ELR (cell line): ENCODE measurements at regions not wholly inside any gene's neighbourhood (a gene's known extent, or its start where the extent isn't known, plus 50 kb on each side); places are given as distances from the start of the nearest gene placed in this dataset.

Experiments used
- DNase-seq: peaks from one replicate; pipeline ENCODE4 v3.0.0-alpha.2; 2015; ENCODE audit warnings: low read depth

GRCh38 chr9:82498541-82499317 lies 510.2 kb downstream of the SPATA31D1 start:
- no peak for DNase-seq

DNA sequence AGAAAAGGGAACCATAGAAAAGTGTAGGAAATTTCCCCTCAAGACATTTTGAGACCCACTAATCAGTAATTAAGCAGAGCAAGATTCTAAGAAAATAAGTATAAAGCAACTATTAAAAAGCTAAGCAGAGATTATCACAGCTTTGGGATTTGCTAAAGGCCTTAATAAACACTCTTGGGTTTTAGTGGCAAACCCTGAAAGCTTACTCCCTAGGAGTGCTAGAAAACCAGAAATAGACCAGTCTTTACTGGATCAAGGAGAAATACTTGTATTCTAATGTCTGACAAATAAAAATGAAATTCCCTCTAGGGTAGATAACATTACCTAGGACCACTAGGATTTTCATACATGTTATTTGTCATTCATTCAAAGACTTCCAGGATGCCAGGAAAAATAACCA lies 510.8 kb downstream of the SPATA31D1 start:
- no peak for DNase-seq

DNA sequence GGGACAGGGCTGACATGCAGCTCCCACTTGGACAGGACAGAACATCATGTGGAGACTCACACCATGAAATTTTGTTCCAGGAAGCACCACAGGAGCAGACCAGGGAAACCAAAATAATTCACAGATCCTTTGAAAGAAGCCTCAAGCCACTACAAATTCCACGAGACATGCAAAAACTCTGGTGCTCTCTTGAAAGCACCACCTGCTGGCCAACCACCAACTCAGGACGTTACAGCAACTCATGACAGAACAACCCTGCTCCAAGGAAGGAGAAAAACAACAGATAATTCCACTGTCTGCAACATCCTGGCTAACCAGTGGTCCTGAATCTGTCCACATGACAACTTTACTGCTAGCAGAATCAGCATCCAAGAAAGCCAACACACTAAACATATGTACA lies 516.0 kb downstream of the SPATA31D1 start:
- DNase-seq = no peak

DNA sequence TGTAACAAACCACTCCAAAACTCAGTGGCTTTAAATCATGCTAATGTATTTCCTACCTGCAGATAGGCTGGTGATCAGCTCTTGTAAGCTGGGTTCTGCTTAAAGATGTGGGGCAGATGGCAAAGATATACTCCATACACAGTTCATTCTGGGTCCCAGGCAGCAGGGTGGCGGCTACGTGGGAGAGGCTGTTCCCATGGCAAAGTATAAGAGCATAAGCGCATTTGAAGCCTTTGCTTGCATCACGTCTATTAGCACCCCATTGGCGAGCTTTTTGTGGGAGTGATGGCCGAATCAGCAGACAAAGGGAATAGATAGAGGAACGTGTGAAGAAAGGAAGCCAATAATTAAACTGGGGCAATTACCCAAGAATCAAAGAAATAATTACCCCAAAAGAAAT lies 523.1 kb downstream of the SPATA31D1 start:
- DNase-seq = no peak

- DNase-seq = no peak
These were observed 524.2 kb downstream of the SPATA31D1 start for GRCh38 chr9:82512728-82513127.

DNA sequence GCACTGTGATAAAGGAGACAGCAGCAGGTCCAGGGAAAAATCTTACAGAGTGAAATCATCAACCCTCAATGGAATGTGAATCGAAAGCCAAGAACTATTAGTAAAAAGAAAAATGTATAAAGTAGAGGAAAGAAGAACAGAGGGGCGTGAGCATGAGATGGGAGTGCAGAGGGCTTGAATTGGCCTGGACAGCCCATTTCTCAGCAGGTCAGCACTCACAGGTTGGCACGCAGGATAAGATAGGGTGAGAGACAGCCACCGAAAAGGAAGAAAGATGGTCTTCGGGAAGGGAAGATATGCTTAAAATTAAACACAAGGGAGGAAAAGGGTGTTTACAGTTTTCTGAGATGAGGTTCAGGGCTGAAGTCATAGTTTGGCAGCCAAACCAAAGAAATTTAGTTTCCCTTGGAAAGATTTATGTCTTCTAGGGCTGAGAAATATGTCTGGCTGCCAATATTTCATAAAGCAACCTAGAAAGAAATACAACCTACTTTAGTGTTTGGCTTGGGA lies 524.7 kb downstream of the SPATA31D1 start:
- no peak for DNase-seq

- no peak for DNase-seq
These were observed 525.6 kb downstream of the SPATA31D1 start for GRCh38 chr9:82513976-82514735.

DNA sequence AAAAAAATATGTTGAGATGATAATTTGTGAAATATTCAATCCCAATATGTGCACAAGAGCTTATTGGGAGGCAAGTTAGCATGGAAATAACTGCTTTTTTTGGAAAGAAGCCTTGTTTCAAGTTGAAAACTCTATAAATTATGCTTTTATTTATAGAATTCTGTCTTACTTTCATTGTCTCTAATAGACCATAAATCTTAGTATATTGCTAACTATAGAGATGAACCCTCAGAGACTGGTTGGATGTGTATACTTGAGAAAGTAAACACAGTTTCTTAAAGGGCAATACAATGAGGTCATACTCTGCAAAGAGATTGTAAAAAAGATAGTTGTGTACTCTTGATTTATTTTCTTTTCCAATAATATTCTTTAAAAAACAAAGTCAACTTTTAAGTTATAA lies 530.3 kb downstream of the SPATA31D1 start:
- DNase-seq = no peak

- no peak for DNase-seq
These were observed 530.8 kb downstream of the SPATA31D1 start for GRCh38 chr9:82519332-82519731.

- DNase-seq = no peak
These were observed 535.8 kb downstream of the SPATA31D1 start for GRCh38 chr9:82524407-82524806.

DNA sequence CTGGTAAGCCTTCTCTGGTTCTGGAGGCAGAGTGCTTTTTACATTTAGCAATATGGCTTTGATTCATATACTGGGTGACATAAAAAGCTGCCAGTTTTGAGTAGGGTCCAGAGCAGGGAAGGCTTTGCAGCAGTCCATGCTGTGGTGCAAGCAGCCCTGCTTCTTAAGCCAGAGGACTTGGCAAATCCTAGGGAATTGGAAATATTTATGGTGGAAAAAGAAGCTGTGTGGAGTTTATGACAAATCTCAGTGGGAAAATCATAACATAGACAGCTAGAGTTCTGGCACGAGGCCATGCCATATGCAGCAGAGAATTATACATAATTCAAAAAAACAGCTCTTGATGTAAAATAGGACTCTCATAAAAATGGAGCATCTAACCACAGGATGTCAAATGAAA lies 536.4 kb downstream of the RASEF start:
- no peak for DNase-seq

DNA sequence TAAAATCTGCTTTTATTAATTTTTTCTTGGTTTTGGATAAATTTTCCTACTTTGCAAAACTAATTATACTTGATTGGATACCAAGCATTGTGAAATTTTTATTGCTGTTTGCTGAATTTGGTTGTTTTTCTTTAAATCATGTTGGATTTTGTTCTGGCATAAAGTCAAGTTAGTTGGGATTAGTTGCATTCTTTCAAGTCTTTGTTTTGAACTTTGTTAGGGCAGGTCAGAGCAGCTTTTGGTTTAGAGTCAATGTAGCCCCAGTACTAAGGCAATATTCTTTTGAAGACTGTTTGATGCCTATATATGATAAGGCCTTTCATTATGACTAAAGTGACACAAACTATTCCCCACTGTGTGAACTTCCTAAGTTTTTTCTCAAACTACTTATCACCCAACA lies 531.1 kb downstream of the RASEF start:
- no peak for DNase-seq

DNA sequence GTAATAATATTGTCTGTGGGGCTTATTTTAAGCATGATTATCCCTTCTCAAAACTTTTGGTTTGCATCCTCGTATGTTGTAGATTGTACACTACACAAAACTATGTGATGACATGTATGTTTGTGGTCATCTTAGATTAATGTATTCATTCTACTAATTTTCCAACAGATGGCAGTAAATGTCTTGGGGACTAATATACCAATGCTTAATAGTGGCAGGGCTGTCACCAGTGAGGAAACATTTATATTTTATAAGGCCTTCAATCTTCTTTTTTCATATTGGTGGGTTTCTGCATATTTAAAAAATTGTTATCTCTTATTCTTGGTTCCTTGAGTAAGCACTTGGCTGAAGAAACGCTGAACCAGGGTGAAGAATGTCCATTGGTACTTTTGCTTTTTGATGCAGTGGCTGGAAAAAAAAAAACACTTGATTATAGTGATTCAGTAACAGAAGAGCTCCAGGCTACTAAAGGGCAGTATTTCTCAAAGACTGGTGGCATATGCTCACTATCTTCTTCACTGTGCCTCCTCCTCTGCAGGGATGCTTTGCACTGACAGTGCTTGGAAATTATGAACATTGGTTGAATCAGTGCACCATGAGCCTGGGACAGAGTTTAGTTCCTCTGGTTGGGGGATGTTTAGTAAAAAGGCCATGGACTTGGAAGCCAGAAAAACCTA lies 530.3 kb downstream of the RASEF start:
- no peak for DNase-seq

DNA sequence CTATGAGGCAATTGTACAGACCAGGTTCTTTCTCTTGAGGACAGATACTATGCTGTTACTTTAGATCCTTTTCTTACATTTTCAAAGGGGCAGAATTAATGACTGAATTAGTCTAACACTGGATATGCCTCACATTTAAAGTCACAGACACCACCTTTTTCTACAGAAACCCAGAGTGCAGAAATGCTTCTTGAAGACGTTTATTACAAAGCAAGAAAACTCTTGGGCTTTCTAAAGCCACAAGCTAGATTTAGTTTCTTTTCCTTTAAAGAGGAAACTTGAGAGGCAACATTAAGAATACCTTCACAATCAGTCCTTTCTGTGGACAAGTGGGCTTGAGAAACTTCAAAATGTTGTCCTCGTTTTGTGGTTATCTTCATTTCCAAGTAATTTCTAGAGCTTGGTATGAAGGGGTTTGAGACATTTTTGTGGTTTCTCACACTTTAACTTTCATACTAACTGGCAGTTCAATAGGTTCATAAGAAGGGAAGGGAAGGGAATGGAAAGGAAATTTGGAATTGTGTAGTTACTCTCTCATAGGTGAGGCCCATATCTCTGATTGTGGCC lies 527.4 kb downstream of the RASEF start:
- no peak for DNase-seq

GRCh38 chr9:82538634-82539033 lies 524.3 kb downstream of the RASEF start:
- no peak for DNase-seq

GRCh38 chr9:82539146-82539545 lies 523.8 kb downstream of the RASEF start:
- no peak for DNase-seq

DNA sequence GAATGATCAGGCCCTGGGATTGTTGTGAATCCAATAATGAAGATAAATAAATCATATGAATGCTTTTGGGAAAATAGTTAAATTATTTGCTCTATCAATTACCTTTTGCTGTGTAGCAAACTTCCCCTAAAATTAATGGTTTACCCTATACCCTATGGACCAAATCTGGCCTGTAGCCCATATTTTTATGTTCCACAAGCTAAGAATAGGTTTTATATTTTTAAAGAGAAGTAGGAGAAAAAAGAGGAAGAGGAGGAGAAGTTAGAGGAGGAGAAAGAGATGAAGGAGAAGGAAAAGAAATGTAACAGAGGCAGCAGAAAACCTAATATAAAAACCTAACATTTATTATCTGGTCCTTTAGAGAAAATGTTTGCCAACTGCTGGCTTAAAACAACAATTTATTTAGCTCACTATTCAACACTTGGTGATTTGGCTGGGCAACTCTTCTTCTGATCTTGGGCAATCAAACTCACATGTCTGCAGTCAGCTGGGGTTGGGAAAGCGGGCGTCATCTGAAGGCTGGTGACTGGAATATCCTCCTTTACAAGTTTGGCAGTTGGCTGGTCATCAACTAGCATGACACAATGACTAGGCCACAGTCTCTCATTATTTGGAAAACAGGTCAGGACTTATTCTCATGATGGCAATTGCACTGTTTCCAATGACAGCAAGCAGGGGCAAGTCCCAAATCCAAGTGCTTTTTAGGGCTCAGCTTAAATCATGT lies 522.9 kb downstream of the RASEF start:
- DNase-seq = no peak

GRCh38 chr9:82543726-82544125 lies 519.2 kb downstream of the RASEF start:
- peak; percentile 1 for DNase-seq

- DNase-seq = no peak
These were observed 516.8 kb downstream of the RASEF start for GRCh38 chr9:82546136-82546535.

DNA sequence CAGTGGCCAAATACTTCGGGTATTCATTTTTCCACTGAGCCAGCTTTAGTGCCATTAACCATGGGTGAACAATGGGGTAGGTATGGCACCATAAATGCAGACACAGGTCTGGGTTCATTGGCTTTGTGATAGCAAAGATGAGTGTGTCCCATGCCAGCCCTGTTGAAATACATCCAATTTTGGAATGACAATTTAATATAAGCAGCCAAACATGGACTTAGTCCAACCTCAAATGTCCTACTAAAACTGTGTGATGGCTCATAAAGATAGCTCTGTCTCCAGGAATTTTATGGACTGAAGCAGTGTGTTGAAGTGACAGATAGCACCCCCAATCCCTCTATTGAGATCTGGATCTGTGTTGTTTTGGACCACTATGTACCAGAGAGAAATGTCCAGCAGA lies 514.9 kb downstream of the RASEF start:
- DNase-seq = no peak

DNA sequence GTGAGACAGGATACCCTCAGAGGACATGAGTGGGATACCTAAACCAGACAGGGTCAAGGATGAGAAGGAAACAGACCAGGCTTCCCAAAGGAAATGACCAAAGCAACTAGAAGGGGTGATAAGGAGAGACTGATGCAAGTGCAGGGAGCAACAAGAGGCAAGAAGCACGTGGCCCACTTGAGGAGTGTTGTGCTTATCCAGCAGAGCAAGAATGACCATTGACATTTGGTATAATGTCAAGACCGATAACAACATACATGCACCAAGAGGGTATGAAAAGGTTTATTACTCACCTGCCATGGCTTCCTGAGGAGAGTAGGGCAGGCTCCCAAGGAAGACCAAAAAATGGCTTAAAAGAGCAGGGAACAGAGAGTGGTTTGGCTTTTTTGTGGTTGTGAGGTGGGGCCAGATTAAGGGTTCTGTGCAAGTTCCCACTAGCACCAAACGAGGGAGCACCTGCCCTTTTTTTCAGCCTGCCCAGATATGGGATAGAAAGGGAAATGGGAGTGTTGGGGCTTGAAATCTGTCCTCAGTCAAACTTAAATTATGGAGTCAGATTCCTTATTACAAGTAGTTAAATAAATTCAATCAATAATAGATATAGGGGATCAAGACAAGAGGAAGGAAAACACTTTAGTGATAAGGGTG lies 513.6 kb downstream of the RASEF start:
- DNase-seq = no peak
